ENCODE measurements at regions not wholly inside any gene's neighbourhood (a gene's known extent, or its start where the extent isn't known, plus 50 kb on each side); places are given as distances from the start of the nearest gene placed in this dataset.

GRCh38 chr4:85177092-85177491 lies 210.6 kb upstream of the WDFY3 start (continued):
- no peak for TF ChIP-seq REST (IDR thresholded peaks at IDR 0.05)

- TF ChIP-seq FOXA2 (IDR thresholded peaks at IDR 0.05) (no peak), TAF1 (conservative IDR thresholded peaks at IDR 0.05) (no peak), MAX (IDR thresholded peaks at IDR 0.05) (no peak), YY1 (IDR thresholded peaks at IDR 0.05) (no peak), FOXA1 (IDR thresholded peaks at IDR 0.05) (no peak), ZBTB33 (IDR thresholded peaks at IDR 0.05) (no peak)
- no peaks in the 10 kb centered on the region for H3K27me3 ChIP-seq (ENCODE audit: control insufficient read depth in 4 of 4, insufficient read depth in 4 of 4, low read length in 3 of 4)
- DNase-seq (ENCODE audit: low spot score): no peak
- H3K9me3 ChIP-seq (ENCODE audit: control insufficient read depth in 4 of 4, low read length in 3 of 4): no peaks in the 10 kb centered on the region
- H3K9ac ChIP-seq (ENCODE audit: low read depth in 1 of 2, low read length in 2 of 2): no peak overlapping the region
- no peak overlapping the region for H3K4me3 ChIP-seq (ENCODE audit: low read depth in 1 of 3, low read length in 3 of 3)
- H3K4me1 ChIP-seq (ENCODE audit: control insufficient read depth in 4 of 4, insufficient read depth in 4 of 4, low read length in 3 of 4): no peaks in the 10 kb centered on the region
- H3K27ac ChIP-seq (ENCODE audit: low read depth in 1 of 2, low read length in 2 of 2): no peak overlapping the region
- H3K36me3 ChIP-seq (ENCODE audit: control insufficient read depth in 4 of 4, insufficient read depth in 3 of 4, low read depth in 1 of 4, low read length in 3 of 4): no peaks in the 10 kb centered on the region
Observed at GRCh38 chr4:85177679-85178078, 211.2 kb upstream of the WDFY3 start.

GRCh38 chr4:85180533-85180932 lies 214.0 kb upstream of the WDFY3 start:
- Histone ChIP-seq H3K4me1 (ENCODE audit: control insufficient read depth in 4 of 4, insufficient read depth in 4 of 4, low read length in 3 of 4) (no peaks in the 10 kb centered on the region), H3K27ac (ENCODE audit: low read depth in 1 of 2, low read length in 2 of 2) (no peak overlapping the region), H3K9ac (ENCODE audit: low read depth in 1 of 2, low read length in 2 of 2) (no peak overlapping the region), H3K27me3 (ENCODE audit: control insufficient read depth in 4 of 4, insufficient read depth in 4 of 4, low read length in 3 of 4) (no peaks in the 10 kb centered on the region), H3K9me3 (ENCODE audit: control insufficient read depth in 4 of 4, low read length in 3 of 4) (no peaks in the 10 kb centered on the region), H3K4me3 (ENCODE audit: low read depth in 1 of 3, low read length in 3 of 3) (no peak overlapping the region), H3K36me3 (ENCODE audit: control insufficient read depth in 4 of 4, insufficient read depth in 3 of 4, low read depth in 1 of 4, low read length in 3 of 4) (no peaks in the 10 kb centered on the region)
- WGBS: 67% methylated on average over 3 of the region's 3 CpGs
- no peak for DNase-seq (ENCODE audit: low spot score)
- no peak for TF ChIP-seq ZBTB33 (IDR thresholded peaks at IDR 0.05)
- TF ChIP-seq MAX (IDR thresholded peaks at IDR 0.05): no peak
- no peak for TF ChIP-seq YY1 (IDR thresholded peaks at IDR 0.05)
- TF ChIP-seq RXRA (IDR thresholded peaks at IDR 0.05): no peak
- no peak for TF ChIP-seq FOXA2 (IDR thresholded peaks at IDR 0.05)
- TF ChIP-seq TAF1 (conservative IDR thresholded peaks at IDR 0.05): no peak
- no peak for TF ChIP-seq HNF4A (conservative IDR thresholded peaks at IDR 0.05)
- no peak for TF ChIP-seq HNF4G (IDR thresholded peaks at IDR 0.05)
- TF ChIP-seq ATF3 (IDR thresholded peaks at IDR 0.05): no peak
- TF ChIP-seq CTCF (IDR thresholded peaks at IDR 0.05; ENCODE audit: low read depth, low read length, missing input control): no peak
- no peak for TF ChIP-seq NR2F2 (IDR thresholded peaks at IDR 0.05)
- no peak for TF ChIP-seq JUND (IDR thresholded peaks at IDR 0.05)
- TF ChIP-seq GABPA (IDR thresholded peaks at IDR 0.05 in 1 of 2, conservative IDR thresholded peaks at IDR 0.05 in 1 of 2): no peak
- TF ChIP-seq RAD21 (IDR thresholded peaks at IDR 0.05): no peak
- no peak for TF ChIP-seq EGR1 (IDR thresholded peaks at IDR 0.05; ENCODE audit: low read depth in 2 of 2)
- no peak for TF ChIP-seq SP1 (IDR thresholded peaks at IDR 0.05)
- TF ChIP-seq FOXA1 (IDR thresholded peaks at IDR 0.05): no peak
